NCI-H2196 treated with DMSO at 0.1 percent for 48 hours (cell line): ENCODE measurements at regions not wholly inside any gene's neighbourhood (a gene's known extent, or its start where the extent isn't known, plus 50 kb on each side); places are given as distances from the start of the nearest gene placed in this dataset.
A peak's percentile ranks its signal among the peaks of the same experiment; 100 is the strongest.

Experiments used
- DNase-seq: peaks from one replicate; lab custom pipeline; 2025; ENCODE audit not compliant: unreplicated experiment; lab: John Stamatoyannopoulos, UW

GRCh38 chr2:6064757-6065156 lies 372.6 kb downstream of the SOX11 start:
- DNase-seq = no peak

GRCh38 chr2:6065703-6066102 lies 373.5 kb downstream of the SOX11 start:
- no peak for DNase-seq

- no peak for DNase-seq
Measured at GRCh38 chr2:6067089-6067488, 374.9 kb downstream of the SOX11 start.

GRCh38 chr2:6067806-6068205 lies 375.6 kb downstream of the SOX11 start:
- no peak for DNase-seq

- DNase-seq = no peak
Measured at GRCh38 chr2:6068429-6068828, 376.2 kb downstream of the SOX11 start.

GRCh38 chr2:6069381-6069780 lies 377.2 kb downstream of the SOX11 start:
- peak; percentile 86 for DNase-seq

- DNase-seq = no peak
Measured at GRCh38 chr2:6071519-6071918, 379.3 kb downstream of the SOX11 start.

GRCh38 chr2:6072276-6072675 lies 380.1 kb downstream of the SOX11 start:
- DNase-seq = no peak

- DNase-seq = no peak
Measured at GRCh38 chr2:6072768-6073167, 380.6 kb downstream of the SOX11 start.

GRCh38 chr2:6073191-6074088 lies 381.3 kb downstream of the SOX11 start:
- DNase-seq = no peak

GRCh38 chr2:6074089-6074643 lies 382.0 kb downstream of the SOX11 start:
- DNase-seq = no peak

- DNase-seq = no peak
Measured at GRCh38 chr2:6077585-6077984, 385.4 kb downstream of the SOX11 start.

GRCh38 chr2:6078414-6078813 lies 386.2 kb downstream of the SOX11 start:
- no peak for DNase-seq

- DNase-seq = no peak
Measured at GRCh38 chr2:6079405-6079804, 387.2 kb downstream of the SOX11 start.

GRCh38 chr2:6080932-6081753 lies 389.0 kb downstream of the SOX11 start:
- no peak for DNase-seq

GRCh38 chr2:6081955-6082624 lies 389.9 kb downstream of the SOX11 start:
- DNase-seq = no peak

- no peak for DNase-seq
Measured at GRCh38 chr2:6082625-6083018, 390.4 kb downstream of the SOX11 start.

GRCh38 chr2:6083136-6083535 lies 391.0 kb downstream of the SOX11 start:
- DNase-seq = no peak

GRCh38 chr2:6089474-6089873 lies 397.3 kb downstream of the SOX11 start:
- no peak for DNase-seq

- no peak for DNase-seq
Measured at GRCh38 chr2:6103372-6103771, 411.2 kb downstream of the SOX11 start.

GRCh38 chr2:6103949-6104348 lies 411.8 kb downstream of the SOX11 start:
- DNase-seq = peak; percentile 38
